ENCODE measurements at regions not wholly inside any gene's neighbourhood (a gene's known extent, or its start where the extent isn't known, plus 50 kb on each side); places are given as distances from the start of the nearest gene placed in this dataset.

- Histone ChIP-seq H3K9me3 (ENCODE audit: low read length) (no peaks in the 10 kb centered on the region), H3K4me1 (ENCODE audit: insufficient read depth, low read length) (no peaks in the 10 kb centered on the region), H3K4me3 (ENCODE audit: low read length) (no peak overlapping the region), H2AFZ (ENCODE audit: low read depth, low read length) (no peak overlapping the region), H3K36me3 (ENCODE audit: insufficient read depth, low read length) (no peaks in the 10 kb centered on the region), H3K27me3 (ENCODE audit: insufficient read depth, low read length) (no peaks in the 10 kb centered on the region)
Observed at GRCh38 chr2:217735034-217735433, 267.8 kb downstream of the TNS1 start.

GRCh38 chr2:217733461-217733860, 269.3 kb downstream of the TNS1 start:
- H3K9me3 ChIP-seq (ENCODE audit: low read length): no peaks in the 10 kb centered on the region
- H3K36me3 ChIP-seq (ENCODE audit: insufficient read depth, low read length): no peaks in the 10 kb centered on the region
- H3K4me1 ChIP-seq (ENCODE audit: insufficient read depth, low read length): no peaks in the 10 kb centered on the region
- H2AFZ ChIP-seq (ENCODE audit: low read depth, low read length): no peak overlapping the region
- H3K4me3 ChIP-seq (ENCODE audit: low read length): no peak overlapping the region
- H3K27me3 ChIP-seq (ENCODE audit: insufficient read depth, low read length): no peaks in the 10 kb centered on the region

GRCh38 chr2:217732992-217733391, 269.8 kb downstream of the TNS1 start:
- no peak overlapping the region for H3K4me3 ChIP-seq (ENCODE audit: low read length)
- no peaks in the 10 kb centered on the region for H3K9me3 ChIP-seq (ENCODE audit: low read length)
- no peak overlapping the region for H2AFZ ChIP-seq (ENCODE audit: low read depth, low read length)
- no peaks in the 10 kb centered on the region for H3K36me3 ChIP-seq (ENCODE audit: insufficient read depth, low read length)
- H3K27me3 ChIP-seq (ENCODE audit: insufficient read depth, low read length): no peaks in the 10 kb centered on the region
- H3K4me1 ChIP-seq (ENCODE audit: insufficient read depth, low read length): no peaks in the 10 kb centered on the region

GRCh38 chr2:217731805-217732204, 271.0 kb downstream of the TNS1 start:
- Histone ChIP-seq H2AFZ (ENCODE audit: low read depth, low read length) (no peak overlapping the region), H3K4me3 (ENCODE audit: low read length) (no peak overlapping the region), H3K27me3 (ENCODE audit: insufficient read depth, low read length) (no peaks in the 10 kb centered on the region), H3K9me3 (ENCODE audit: low read length) (no peaks in the 10 kb centered on the region), H3K36me3 (ENCODE audit: insufficient read depth, low read length) (no peaks in the 10 kb centered on the region), H3K4me1 (ENCODE audit: insufficient read depth, low read length) (no peaks in the 10 kb centered on the region)

- H3K4me3 ChIP-seq (ENCODE audit: low read length): no peak overlapping the region
- H3K9me3 ChIP-seq (ENCODE audit: low read length): no peaks in the 10 kb centered on the region
- no peak overlapping the region for H2AFZ ChIP-seq (ENCODE audit: low read depth, low read length)
- H3K27me3 ChIP-seq (ENCODE audit: insufficient read depth, low read length): no peaks in the 10 kb centered on the region
- no peaks in the 10 kb centered on the region for H3K36me3 ChIP-seq (ENCODE audit: insufficient read depth, low read length)
- no peaks in the 10 kb centered on the region for H3K4me1 ChIP-seq (ENCODE audit: insufficient read depth, low read length)
Observed at GRCh38 chr2:217729421-217730053, 273.3 kb downstream of the TNS1 start.

GRCh38 chr2:217727801-217728200, 275.0 kb downstream of the TNS1 start:
- Histone ChIP-seq H3K4me1 (ENCODE audit: insufficient read depth, low read length) (no peaks in the 10 kb centered on the region), H2AFZ (ENCODE audit: low read depth, low read length) (no peak overlapping the region), H3K4me3 (ENCODE audit: low read length) (no peak overlapping the region), H3K9me3 (ENCODE audit: low read length) (no peaks in the 10 kb centered on the region), H3K36me3 (ENCODE audit: insufficient read depth, low read length) (no peaks in the 10 kb centered on the region), H3K27me3 (ENCODE audit: insufficient read depth, low read length) (no peaks in the 10 kb centered on the region)

GRCh38 chr2:217725409-217725808, 277.4 kb downstream of the TNS1 start:
- Histone ChIP-seq H3K4me1 (ENCODE audit: insufficient read depth, low read length) (no peaks in the 10 kb centered on the region), H3K27me3 (ENCODE audit: insufficient read depth, low read length) (no peaks in the 10 kb centered on the region), H3K36me3 (ENCODE audit: insufficient read depth, low read length) (no peaks in the 10 kb centered on the region), H3K4me3 (ENCODE audit: low read length) (no peak overlapping the region), H2AFZ (ENCODE audit: low read depth, low read length) (no peak overlapping the region), H3K9me3 (ENCODE audit: low read length) (no peaks in the 10 kb centered on the region)

- Histone ChIP-seq H3K4me1 (ENCODE audit: insufficient read depth, low read length) (no peaks in the 10 kb centered on the region), H3K36me3 (ENCODE audit: insufficient read depth, low read length) (no peaks in the 10 kb centered on the region), H3K27me3 (ENCODE audit: insufficient read depth, low read length) (no peaks in the 10 kb centered on the region), H3K9me3 (ENCODE audit: low read length) (no peaks in the 10 kb centered on the region), H3K4me3 (ENCODE audit: low read length) (no peak overlapping the region), H2AFZ (ENCODE audit: low read depth, low read length) (no peak overlapping the region)
Observed at GRCh38 chr2:217724471-217724870, 278.3 kb downstream of the TNS1 start.

GRCh38 chr2:217723981-217724380, 278.8 kb downstream of the TNS1 start:
- H3K9me3 ChIP-seq (ENCODE audit: low read length): no peaks in the 10 kb centered on the region

GRCh38 chr2:217722883-217723472, 279.8 kb downstream of the TNS1 start:
- H3K4me3 ChIP-seq (ENCODE audit: low read length): no peak overlapping the region
- no peaks in the 10 kb centered on the region for H3K27me3 ChIP-seq (ENCODE audit: insufficient read depth, low read length)
- H2AFZ ChIP-seq (ENCODE audit: low read depth, low read length): no peak overlapping the region
- H3K36me3 ChIP-seq (ENCODE audit: insufficient read depth, low read length): no peaks in the 10 kb centered on the region
- H3K4me1 ChIP-seq (ENCODE audit: insufficient read depth, low read length): no peaks in the 10 kb centered on the region
- no peaks in the 10 kb centered on the region for H3K9me3 ChIP-seq (ENCODE audit: low read length)

More at GRCh38 chr2:217723981-217724380, 278.8 kb downstream of the TNS1 start:
- no peaks in the 10 kb centered on the region for H3K27me3 ChIP-seq (ENCODE audit: insufficient read depth, low read length)
- H3K4me1 ChIP-seq (ENCODE audit: insufficient read depth, low read length): no peaks in the 10 kb centered on the region
- H2AFZ ChIP-seq (ENCODE audit: low read depth, low read length): no peak overlapping the region
- H3K4me3 ChIP-seq (ENCODE audit: low read length): no peak overlapping the region
- H3K36me3 ChIP-seq (ENCODE audit: insufficient read depth, low read length): no peaks in the 10 kb centered on the region

- Histone ChIP-seq H2AFZ (ENCODE audit: low read depth, low read length) (no peak overlapping the region), H3K36me3 (ENCODE audit: insufficient read depth, low read length) (no peaks in the 10 kb centered on the region), H3K4me3 (ENCODE audit: low read length) (no peak overlapping the region), H3K9me3 (ENCODE audit: low read length) (no peaks in the 10 kb centered on the region), H3K27me3 (ENCODE audit: insufficient read depth, low read length) (no peaks in the 10 kb centered on the region), H3K4me1 (ENCODE audit: insufficient read depth, low read length) (peaks cover 16% of the 10 kb centered on the region)
Observed at GRCh38 chr2:217717646-217718045, 285.1 kb downstream of the TNS1 start.

GRCh38 chr2:217715484-217715883, 287.3 kb downstream of the TNS1 start:
- Histone ChIP-seq H3K4me1 (ENCODE audit: insufficient read depth, low read length) (peaks cover 16% of the 10 kb centered on the region), H3K4me3 (ENCODE audit: low read length) (no peak overlapping the region), H2AFZ (ENCODE audit: low read depth, low read length) (no peak overlapping the region), H3K36me3 (ENCODE audit: insufficient read depth, low read length) (no peaks in the 10 kb centered on the region), H3K27me3 (ENCODE audit: insufficient read depth, low read length) (no peaks in the 10 kb centered on the region), H3K9me3 (ENCODE audit: low read length) (no peaks in the 10 kb centered on the region)

- no peaks in the 10 kb centered on the region for H3K27me3 ChIP-seq (ENCODE audit: insufficient read depth, low read length)
- no peak overlapping the region for H3K4me3 ChIP-seq (ENCODE audit: low read length)
- no peaks in the 10 kb centered on the region for H3K36me3 ChIP-seq (ENCODE audit: insufficient read depth, low read length)
- H3K4me1 ChIP-seq (ENCODE audit: insufficient read depth, low read length): peaks cover 16% of the 10 kb centered on the region
- no peaks in the 10 kb centered on the region for H3K9me3 ChIP-seq (ENCODE audit: low read length)
- no peak overlapping the region for H2AFZ ChIP-seq (ENCODE audit: low read depth, low read length)
Observed at GRCh38 chr2:217714287-217714751, 288.5 kb downstream of the TNS1 start.
